GM18502 (cell line): ENCODE measurements at regions not wholly inside any gene's neighbourhood (a gene's known extent, or its start where the extent isn't known, plus 50 kb on each side); places are given as distances from the start of the nearest gene placed in this dataset.

Experiments
- ATAC-seq: cut with Tn5 transposase; IDR thresholded peaks from one replicate; pipeline ENCODE4 v1.9.1; 2021; ENCODE audit warnings: mild to moderate bottlenecking; ENCODE audit not compliant: unreplicated experiment, poor library complexity

DNA sequence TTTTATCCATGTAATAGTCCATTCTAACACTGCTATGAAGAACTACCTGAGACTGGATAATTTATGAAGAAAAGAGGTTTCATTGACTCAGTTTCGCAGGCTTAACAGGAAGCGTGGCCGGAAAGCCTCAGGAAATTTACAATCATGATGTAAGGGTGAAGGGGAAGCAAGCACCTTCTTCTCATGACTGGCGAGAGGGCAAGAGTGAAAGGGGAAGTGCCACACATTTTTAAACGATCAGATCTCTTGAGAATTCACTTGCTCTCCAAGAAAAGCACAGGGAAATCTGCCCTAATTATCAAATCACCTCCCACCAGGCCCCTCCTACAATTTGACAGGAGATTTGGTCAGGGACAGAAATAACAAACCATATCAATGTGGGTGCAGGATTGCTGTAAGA, 859.7 kb downstream of the EPHA7 start:
- no peak for ATAC-seq

DNA sequence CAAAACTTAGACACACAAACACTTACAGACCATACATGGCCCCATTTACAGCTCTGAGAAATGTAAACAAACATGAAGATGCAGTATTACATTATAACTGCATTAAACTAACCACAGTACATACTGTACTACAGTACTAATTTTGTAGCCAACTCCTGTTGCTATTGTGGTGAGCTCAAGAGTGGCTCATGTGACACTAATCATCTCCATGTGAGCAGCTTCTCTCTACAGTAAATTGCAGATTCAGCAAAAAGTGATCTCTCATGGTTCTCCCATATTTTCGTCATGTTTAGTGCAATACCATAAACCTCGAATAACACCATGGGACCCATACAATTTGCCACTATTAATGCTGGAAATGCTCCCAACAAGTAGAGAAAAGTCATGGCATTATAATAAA, 860.4 kb downstream of the EPHA7 start:
- no peak for ATAC-seq

DNA sequence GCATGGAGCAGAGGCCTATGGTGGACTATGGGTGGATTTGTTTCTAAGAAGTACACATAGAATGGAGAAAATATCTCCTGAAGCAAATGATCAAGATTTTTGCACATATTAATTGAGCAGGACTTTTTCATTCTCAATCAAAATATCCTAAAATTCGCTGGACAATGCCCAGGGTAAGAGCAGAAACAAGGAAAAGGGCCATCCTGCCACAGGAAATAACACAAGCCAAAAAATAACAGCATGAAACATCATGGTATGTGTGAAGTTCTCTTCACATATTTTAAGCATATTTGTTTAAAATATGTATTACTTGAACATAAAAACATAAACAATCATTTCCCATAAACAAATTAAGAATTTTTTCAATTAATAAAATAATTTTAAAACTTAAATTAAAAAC, 868.9 kb downstream of the EPHA7 start:
- ATAC-seq: no peak

GRCh38 chr6:92545861-92546260, 873.5 kb downstream of the EPHA7 start:
- no peak for ATAC-seq

DNA sequence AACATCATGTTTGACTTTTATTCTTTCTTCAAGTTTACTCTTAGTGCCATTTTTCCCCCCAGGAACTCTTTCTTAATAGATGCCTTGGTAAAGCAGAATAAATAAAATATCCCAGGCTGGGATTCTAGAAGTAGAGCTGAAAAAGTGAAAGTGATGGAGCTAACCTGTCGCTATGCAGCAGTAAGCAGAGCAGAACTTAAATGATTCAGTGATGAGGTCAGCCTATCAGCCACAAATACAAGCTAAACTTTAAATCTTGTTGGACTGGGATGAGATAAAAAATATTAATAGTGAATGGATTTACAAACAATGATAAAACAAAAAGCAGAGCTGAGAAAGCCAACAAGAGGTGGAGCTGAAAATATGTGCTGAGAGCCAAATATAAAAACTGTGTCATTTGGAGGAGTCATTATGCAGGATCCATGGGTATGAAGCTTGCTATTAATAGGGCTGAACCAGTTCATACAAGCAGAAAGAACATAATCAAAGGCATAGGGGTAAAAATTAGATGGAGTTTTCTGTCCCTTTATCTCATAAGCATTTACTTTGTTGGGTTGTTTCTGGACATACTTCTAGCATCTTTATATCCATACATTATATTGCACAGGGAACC, 877.8 kb downstream of the EPHA7 start:
- no peak for ATAC-seq

GRCh38 chr6:92538926-92539325, 880.4 kb downstream of the EPHA7 start:
- no peak for ATAC-seq

- no peak for ATAC-seq
These were observed 881.1 kb downstream of the EPHA7 start for GRCh38 chr6:92538275-92538674.

- ATAC-seq: no peak
These were observed 885.2 kb downstream of the EPHA7 start for GRCh38 chr6:92534109-92534508.

- no peak for ATAC-seq
These were observed 896.8 kb downstream of the EPHA7 start for GRCh38 chr6:92522589-92522988.

DNA sequence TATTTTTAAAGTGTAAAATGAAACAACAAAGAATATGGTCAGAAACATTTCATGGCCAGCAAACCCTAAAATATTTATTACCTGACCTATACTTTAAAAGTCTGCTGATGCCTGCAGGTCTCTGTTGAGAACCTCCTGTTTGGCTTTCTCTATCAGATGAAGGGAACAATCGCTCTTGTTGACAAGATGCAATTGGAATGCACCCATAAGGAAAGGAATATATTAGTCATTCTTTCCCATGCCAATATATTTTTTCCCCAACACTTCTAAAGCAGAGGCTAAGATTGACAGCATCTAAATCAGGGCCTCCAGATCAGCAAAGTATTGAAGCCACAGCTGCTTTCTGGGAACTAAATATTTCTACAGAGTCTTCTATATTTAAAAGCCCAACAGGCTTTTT, 897.8 kb downstream of the EPHA7 start:
- ATAC-seq: no peak

DNA sequence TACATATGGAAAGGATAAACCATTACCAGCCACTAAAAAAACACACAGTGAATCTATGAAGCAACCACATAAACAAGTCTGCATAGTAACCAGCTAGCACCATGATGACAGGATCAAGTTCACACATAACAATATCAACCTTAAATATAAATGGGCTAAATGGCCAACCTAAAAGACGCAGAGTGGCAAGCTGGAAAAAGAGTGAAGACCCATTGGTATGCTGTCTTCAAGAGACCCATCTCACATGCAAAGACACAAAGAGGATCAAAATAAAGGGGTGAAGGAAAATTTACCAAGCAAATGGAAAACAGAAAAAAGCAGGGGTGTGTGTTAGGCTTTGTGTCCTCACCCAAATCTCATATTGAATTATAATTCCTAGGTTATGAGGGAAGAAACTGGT, 909.2 kb downstream of the EPHA7 start:
- ATAC-seq: no peak

GRCh38 chr6:92507552-92507951, 911.8 kb downstream of the EPHA7 start:
- no peak for ATAC-seq

GRCh38 chr6:92504509-92504908, 914.9 kb downstream of the EPHA7 start:
- no peak for ATAC-seq

DNA sequence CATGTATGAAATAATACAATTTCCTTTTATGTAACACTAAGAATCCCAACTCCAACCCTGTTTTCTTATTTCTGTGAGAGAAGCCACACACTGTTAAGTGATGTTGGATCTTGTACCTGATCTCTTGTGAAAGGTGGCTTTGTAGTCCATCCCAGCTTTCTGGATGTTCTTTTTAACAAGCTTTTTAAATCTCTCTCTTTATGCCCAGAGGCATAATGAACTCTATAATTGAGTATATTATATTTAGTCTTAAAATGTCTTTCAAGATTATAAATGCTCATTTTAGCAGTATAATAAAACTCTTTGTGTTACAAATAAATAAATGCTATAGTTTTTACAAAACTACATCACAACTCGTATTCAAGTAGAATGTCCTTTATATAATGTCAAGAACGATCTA, 922.1 kb downstream of the EPHA7 start:
- ATAC-seq: no peak

DNA sequence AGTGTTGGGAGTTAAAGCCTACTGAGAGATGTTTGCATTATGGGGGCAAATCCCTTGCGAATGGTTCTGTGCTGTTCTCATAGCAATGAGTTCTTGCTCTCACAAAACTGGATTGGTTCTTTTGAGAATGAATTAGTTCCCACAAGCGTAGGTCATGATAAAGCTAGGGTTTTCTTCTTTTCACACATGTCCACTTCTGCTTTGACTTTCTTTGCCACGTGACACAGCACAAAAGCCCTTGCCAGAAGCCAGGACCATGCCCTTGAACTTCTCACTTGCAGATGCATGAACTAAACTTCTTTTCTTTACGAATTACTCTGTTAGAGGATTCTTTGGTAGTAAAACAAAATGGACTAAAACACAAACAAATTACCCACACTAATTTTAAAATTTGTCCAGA, 922.8 kb downstream of the EPHA7 start:
- no peak for ATAC-seq

- no peak for ATAC-seq
These were observed 924.1 kb downstream of the EPHA7 start for GRCh38 chr6:92495242-92495641.

GRCh38 chr6:92485487-92485886, 933.9 kb downstream of the EPHA7 start:
- ATAC-seq: no peak

DNA sequence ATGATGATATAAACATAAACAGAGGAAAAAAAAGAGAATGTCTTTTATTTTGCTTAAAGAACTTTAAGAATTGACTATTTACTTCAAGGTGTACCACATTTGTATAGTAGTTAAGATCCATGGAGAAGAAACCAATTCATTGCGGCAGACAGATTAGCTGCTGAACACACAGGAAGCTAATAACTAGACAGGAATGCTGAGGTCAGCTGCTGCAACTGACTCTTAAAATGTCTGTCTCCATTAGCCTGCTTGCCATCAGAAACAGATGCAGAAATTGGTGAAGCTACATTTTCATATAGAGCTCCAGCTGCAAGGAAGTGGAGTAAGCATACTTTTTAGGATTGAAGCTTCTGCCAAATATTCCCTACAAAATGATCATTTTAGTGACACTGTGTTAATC, 939.5 kb downstream of the EPHA7 start:
- ATAC-seq: no peak

DNA sequence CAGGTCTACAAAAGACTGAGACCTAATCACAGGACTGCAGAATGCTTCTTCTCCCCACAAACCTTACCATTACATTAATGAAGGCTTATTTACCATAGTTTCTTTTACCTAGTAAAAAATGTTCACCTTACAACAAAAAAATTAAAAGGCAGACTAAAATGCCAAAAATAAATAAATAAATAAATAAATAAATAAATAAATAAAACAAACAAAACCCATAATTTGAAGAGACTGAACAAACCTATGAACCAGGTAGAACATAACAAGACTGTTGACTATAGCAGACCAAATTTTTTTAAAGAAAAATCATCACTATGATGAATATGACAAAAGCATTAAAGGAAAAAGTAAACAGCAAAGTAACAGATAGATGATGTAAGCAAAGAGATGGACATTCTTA, 946.3 kb downstream of the EPHA7 start:
- ATAC-seq: no peak

DNA sequence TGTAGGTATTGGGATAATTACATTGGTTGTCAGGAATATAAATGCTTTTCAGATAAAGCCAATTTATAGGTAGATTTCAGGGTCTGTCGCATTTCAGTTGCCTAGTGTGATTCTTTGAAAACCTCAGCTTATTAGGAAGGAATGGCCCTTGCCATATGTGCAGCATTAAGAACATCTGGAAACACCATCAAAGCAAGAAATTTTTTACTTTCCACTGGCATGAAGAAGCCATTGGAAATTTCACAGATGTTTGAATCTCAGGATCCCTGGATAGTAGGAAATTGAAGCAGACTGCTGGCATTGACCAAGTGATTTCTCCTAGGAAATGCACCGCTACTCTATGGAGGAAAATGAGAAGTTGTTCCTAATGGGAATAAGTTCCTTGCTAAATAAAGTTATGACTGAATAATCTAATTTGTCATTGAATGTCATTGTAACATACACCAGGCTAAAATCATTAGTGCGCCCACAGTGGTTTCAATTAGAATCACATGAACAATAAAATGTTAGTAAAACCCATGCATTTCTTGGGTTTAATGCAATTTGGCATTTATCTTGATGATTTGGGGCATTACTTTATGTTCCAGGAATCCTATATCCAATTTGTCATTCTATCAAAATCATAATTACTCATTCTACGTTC, 950.1 kb downstream of the EPHA7 start:
- no peak for ATAC-seq

GRCh38 chr6:92468066-92468465, 951.3 kb downstream of the EPHA7 start:
- no peak for ATAC-seq

DNA sequence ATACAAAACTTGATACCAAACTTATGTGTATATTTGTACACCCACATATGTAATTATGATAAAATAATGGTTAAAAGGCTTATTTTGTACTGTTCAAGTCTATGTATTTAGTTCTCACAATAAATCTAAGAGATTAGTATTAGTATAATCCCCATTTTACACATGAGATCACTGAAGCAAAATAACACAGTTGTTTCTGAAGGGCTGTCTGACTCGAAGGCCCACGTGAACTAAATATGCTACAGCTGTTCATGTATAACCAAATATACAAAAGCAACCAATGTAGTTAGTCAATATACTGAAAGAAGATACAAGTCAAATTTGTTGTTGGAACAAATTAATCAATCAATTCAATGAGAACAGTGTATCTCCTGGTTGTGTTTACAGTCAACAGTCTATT, 959.2 kb downstream of the EPHA7 start:
- ATAC-seq: no peak
